Osteoblast (primary cell): ENCODE measurements at regions not wholly inside any gene's neighbourhood (a gene's known extent, or its start where the extent isn't known, plus 50 kb on each side); places are given as distances from the start of the nearest gene placed in this dataset.
"Not testable (repeated sequence)": the region's sequence is repeated elsewhere in the genome, so short reads cannot be mapped to it uniquely, and the experiment has no call there.

Experiments
- DNase-seq: peaks from one replicate; pipeline ENCODE4 v3.0.0; 2011; ENCODE audit warnings: low spot score, mixed read lengths; ENCODE audit not compliant: insufficient read length; ENCODE audit errors: missing footprints
- H2AFZ ChIP-seq: 2 replicates; pipeline ENCODE4 v1.6.0; 2011; ENCODE audit warnings: mild to moderate bottlenecking, low read length
- H3K27ac ChIP-seq: 2 replicates; pipeline ENCODE4 v1.5.1; 2011; ENCODE audit warnings: mild to moderate bottlenecking, low read depth, low read length, moderate library complexity
- H3K27me3 ChIP-seq: 2 replicates; pipeline ENCODE4 v1.6.0; 2012; ENCODE audit warnings: mild to moderate bottlenecking, control low read depth, inconsistent platforms, low read length, moderate library complexity; ENCODE audit not compliant: insufficient read depth
- H3K36me3 ChIP-seq: 2 replicates; pipeline ENCODE4 v1.5.1; 2011; ENCODE audit warnings: mild to moderate bottlenecking, low read length, control low read depth, moderate library complexity; ENCODE audit not compliant: insufficient read depth
- H3K4me1 ChIP-seq: 2 replicates; pipeline ENCODE4 v1.5.1; 2011; ENCODE audit warnings: mild to moderate bottlenecking, low read length, control low read depth, moderate library complexity; ENCODE audit not compliant: insufficient read depth
- H3K4me2 ChIP-seq: 2 replicates; pipeline ENCODE4 v1.6.0; 2011; ENCODE audit warnings: mild to moderate bottlenecking, low read length; ENCODE audit not compliant: insufficient read depth
- H3K4me3 ChIP-seq: fragments of 200-600 bp; sonication (generic); 3 replicates; pipeline ENCODE4 v1.5.1; 2012; ENCODE audit warnings: mild to moderate bottlenecking, low read length, inconsistent platforms; ENCODE audit not compliant: insufficient read depth
- H3K79me2 ChIP-seq: 2 replicates; pipeline ENCODE4 v1.6.0; 2012; ENCODE audit warnings: mild to moderate bottlenecking, low read length, control low read depth, inconsistent platforms; ENCODE audit not compliant: insufficient read depth
- H3K9me3 ChIP-seq: 2 replicates; pipeline ENCODE4 v1.5.1; 2011; ENCODE audit warnings: low read depth, low read length, control low read depth
- H4K20me1 ChIP-seq: 2 replicates; pipeline ENCODE4 v1.6.0; 2012; ENCODE audit warnings: mild to moderate bottlenecking, low read length, control low read depth; ENCODE audit not compliant: insufficient read depth
- TF ChIP-seq, protein P1 (sequence below): IDR thresholded peaks from 2 replicates; pipeline ENCODE4 v1.5.1; 2011; ENCODE audit warnings: mild to moderate bottlenecking, low read depth, low read length, moderate library complexity; ENCODE audit errors: extremely low read depth

GRCh38 chr12:18828483-18828882, 90.6 kb downstream of the CAPZA3 start:
- Histone ChIP-seq H2AFZ (no peak overlapping the region), H3K79me2 (no peaks in the 10 kb centered on the region), H3K4me2 (no peak overlapping the region), H3K4me3 (no peak overlapping the region), H3K27ac (no peak overlapping the region), H4K20me1 (no peaks in the 10 kb centered on the region), H3K9me3 (no peaks in the 10 kb centered on the region), H3K4me1 (no peaks in the 10 kb centered on the region), H3K27me3 (no peaks in the 10 kb centered on the region), H3K36me3 (no peaks in the 10 kb centered on the region)
- DNase-seq = no peak
- TF ChIP-seq, protein P1, sequence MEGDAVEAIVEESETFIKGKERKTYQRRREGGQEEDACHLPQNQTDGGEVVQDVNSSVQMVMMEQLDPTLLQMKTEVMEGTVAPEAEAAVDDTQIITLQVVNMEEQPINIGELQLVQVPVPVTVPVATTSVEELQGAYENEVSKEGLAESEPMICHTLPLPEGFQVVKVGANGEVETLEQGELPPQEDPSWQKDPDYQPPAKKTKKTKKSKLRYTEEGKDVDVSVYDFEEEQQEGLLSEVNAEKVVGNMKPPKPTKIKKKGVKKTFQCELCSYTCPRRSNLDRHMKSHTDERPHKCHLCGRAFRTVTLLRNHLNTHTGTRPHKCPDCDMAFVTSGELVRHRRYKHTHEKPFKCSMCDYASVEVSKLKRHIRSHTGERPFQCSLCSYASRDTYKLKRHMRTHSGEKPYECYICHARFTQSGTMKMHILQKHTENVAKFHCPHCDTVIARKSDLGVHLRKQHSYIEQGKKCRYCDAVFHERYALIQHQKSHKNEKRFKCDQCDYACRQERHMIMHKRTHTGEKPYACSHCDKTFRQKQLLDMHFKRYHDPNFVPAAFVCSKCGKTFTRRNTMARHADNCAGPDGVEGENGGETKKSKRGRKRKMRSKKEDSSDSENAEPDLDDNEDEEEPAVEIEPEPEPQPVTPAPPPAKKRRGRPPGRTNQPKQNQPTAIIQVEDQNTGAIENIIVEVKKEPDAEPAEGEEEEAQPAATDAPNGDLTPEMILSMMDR = no peak

DNA sequence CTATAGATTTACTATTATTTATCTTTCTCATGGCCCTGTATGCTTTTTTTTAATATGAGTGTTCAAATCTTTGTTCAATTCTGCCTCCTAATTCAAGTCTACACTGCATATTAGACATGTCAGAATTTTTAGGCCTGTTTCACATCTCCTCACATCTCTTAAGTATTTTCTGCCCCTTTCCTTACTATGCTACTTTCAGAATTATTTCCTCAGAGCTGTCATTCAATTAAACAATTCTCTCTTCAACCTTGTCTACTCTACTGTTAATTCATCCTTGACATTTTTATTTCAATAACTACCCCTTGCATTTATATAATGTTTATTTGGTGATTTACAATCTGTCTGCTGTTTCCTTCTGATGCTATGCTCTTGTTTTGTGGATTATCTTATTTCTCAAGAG, 91.1 kb downstream of the CAPZA3 start:
- no peaks in the 10 kb centered on the region for H3K27me3 ChIP-seq
- no peaks in the 10 kb centered on the region for H3K9me3 ChIP-seq
- no peaks in the 10 kb centered on the region for H4K20me1 ChIP-seq
- no peak overlapping the region for H3K27ac ChIP-seq
- no peak for DNase-seq
- no peaks in the 10 kb centered on the region for H3K79me2 ChIP-seq
- H3K4me1 ChIP-seq = no peaks in the 10 kb centered on the region
- TF ChIP-seq, protein P1 = no peak
- H3K36me3 ChIP-seq = no peaks in the 10 kb centered on the region
- no peak overlapping the region for H3K4me3 ChIP-seq
- no peak overlapping the region for H3K4me2 ChIP-seq
- H2AFZ ChIP-seq = no peak overlapping the region

DNA sequence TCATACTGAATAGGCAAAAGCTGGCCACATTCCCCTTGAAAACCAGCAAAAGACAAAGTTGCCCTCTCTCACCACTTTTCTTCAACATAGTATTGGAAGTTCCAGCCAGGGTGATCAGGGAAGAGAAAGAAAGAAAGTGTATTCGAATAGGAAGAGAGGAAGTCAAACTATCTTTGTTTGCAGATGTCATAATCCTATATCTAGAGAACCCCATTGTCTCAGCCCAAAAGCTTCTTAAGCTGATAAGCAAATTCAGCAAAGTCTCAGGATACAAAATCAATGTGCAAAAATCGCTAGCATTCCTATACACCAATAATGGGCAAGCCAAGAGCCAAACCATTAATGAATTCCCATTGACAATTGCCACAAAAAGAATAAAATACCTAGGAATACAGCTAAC, 95.0 kb downstream of the CAPZA3 start:
- H3K4me2 ChIP-seq, H2AFZ ChIP-seq, H3K4me3 ChIP-seq, DNase-seq, H3K36me3 ChIP-seq, H3K4me1 ChIP-seq, H3K27me3 ChIP-seq, H3K9me3 ChIP-seq, H3K79me2 ChIP-seq, H3K27ac ChIP-seq, H4K20me1 ChIP-seq: not testable (repeated sequence)

DNA sequence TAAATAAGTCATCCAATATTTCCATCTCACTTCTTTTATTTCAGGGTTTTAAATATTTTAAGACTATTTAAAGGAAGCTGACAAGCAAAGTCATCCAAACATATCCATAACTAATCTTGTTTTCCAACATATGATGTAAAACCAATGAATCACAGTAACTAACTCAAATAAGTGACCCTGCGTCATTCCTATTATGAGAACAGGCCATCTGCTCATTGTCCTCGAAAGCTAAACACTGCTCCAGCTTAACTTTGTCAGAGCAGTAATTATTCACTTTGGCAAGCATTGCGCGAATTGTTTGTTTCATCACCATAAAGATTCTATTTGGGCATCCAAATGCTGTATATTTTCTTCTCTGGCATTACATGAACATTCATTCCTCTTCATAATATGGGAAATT, 99.1 kb downstream of the CAPZA3 start:
- TF ChIP-seq, protein P1 = no peak
- H3K4me3 ChIP-seq = no peak overlapping the region
- no peaks in the 10 kb centered on the region for H3K9me3 ChIP-seq
- H4K20me1 ChIP-seq = no peaks in the 10 kb centered on the region
- no peaks in the 10 kb centered on the region for H3K27me3 ChIP-seq
- no peak for DNase-seq
- no peak overlapping the region for H2AFZ ChIP-seq
- H3K36me3 ChIP-seq = no peaks in the 10 kb centered on the region
- H3K4me2 ChIP-seq = no peak overlapping the region
- no peaks in the 10 kb centered on the region for H3K4me1 ChIP-seq
- no peaks in the 10 kb centered on the region for H3K79me2 ChIP-seq
- H3K27ac ChIP-seq = no peak overlapping the region

- DNase-seq = no peak
- Histone ChIP-seq H2AFZ (no peak overlapping the region), H3K4me3 (no peak overlapping the region), H3K9me3 (no peaks in the 10 kb centered on the region), H3K4me2 (no peak overlapping the region), H3K36me3 (no peaks in the 10 kb centered on the region), H3K27ac (no peak overlapping the region), H3K4me1 (no peaks in the 10 kb centered on the region), H4K20me1 (no peaks in the 10 kb centered on the region), H3K27me3 (no peaks in the 10 kb centered on the region), H3K79me2 (no peaks in the 10 kb centered on the region)
- TF ChIP-seq, protein P1 = no peak
These were observed 99.6 kb downstream of the CAPZA3 start for GRCh38 chr12:18837505-18837904.

- not testable (repeated sequence) for H3K4me1 ChIP-seq
These were observed 103.1 kb downstream of the CAPZA3 start for GRCh38 chr12:18840997-18841396.

More at GRCh38 chr12:18840997-18841396, 103.1 kb downstream of the CAPZA3 start:
- not testable (repeated sequence) for H3K27ac ChIP-seq, H3K9me3 ChIP-seq, H3K36me3 ChIP-seq, DNase-seq, H2AFZ ChIP-seq, H4K20me1 ChIP-seq, H3K27me3 ChIP-seq, H3K4me3 ChIP-seq, H3K79me2 ChIP-seq, H3K4me2 ChIP-seq
